ENCODE measurements at regions not wholly inside any gene's neighbourhood (a gene's known extent, or its start where the extent isn't known, plus 50 kb on each side); places are given as distances from the start of the nearest gene placed in this dataset.

DNA sequence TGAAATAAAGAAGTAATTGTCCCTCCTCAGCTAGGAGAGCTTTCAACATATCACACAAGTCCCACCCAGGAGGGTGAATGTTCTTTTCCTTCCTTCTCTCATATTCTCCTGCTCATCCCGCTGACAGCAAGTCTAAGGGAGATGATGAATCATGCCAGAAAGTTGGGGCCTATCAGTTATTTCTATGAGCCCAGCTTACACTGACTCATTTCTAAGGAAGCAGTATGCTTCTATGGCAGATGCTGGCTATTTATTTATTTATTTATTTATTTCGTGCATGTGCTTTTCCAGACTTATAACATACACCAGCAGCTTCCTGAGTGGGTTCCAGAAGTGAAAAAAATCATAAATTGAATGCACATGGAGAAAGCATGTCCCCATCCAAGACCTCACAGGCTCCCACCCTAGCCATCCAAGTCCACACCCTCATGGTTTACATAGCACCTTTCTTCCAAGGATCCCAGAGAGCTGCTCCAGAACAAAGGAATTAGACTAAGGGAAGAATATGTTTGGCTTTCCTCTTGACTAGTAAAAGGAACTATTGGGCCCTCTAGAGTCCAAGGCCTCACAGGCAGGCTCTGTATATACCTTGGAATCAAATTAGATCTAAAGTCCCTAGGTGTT lies 1074.2 kb upstream of the ZEB2 start:
- H3K27me3 ChIP-seq (replicated peaks in 1 of 4; ENCODE audit: control extremely low read depth in 1 of 4, control insufficient read depth in 3 of 4, insufficient read depth in 4 of 4, low read length in 3 of 4), result no peaks in the 10 kb centered on the region
- H3K4me2 ChIP-seq (replicated peaks; ENCODE audit: low read depth, low read length, poor library complexity, severe bottlenecking), result peak overlapping the region; percentile 28
- ChIA-PET CTCF (no interaction called here), POLR2A (no interaction called here)
- no peak overlapping the region for H3K9ac ChIP-seq (ENCODE audit: low read length)
- no peak overlapping the region for H2AFZ ChIP-seq (ENCODE audit: insufficient read depth, low read depth, low read length, poor library complexity, severe bottlenecking)
- H3K27ac ChIP-seq (ENCODE audit: low read length in 2 of 2), result peak overlapping the region; percentile 8 to 48
- peak overlapping the region; percentile 42 for H3K27ac Mint-ChIP-seq
- WGBS (ENCODE audit: insufficient coverage), result no CpG with 5 or more reads among the region's 2 CpGs
- H3K36me3 ChIP-seq (replicated peaks in 1 of 2; ENCODE audit: control extremely low read depth in 1 of 2, control insufficient read depth in 1 of 2, extremely low read depth in 1 of 2, insufficient read depth in 2 of 2, low read length in 1 of 2), result no peaks in the 10 kb centered on the region
- peaks cover 25 to 29% of the 10 kb centered on the region in 2 donors for H3K4me1 ChIP-seq (ENCODE audit: control insufficient read depth in 2 of 2, insufficient read depth in 2 of 2, low read length in 2 of 2)
- no peak overlapping the region for H3K4me3 ChIP-seq (ENCODE audit: control extremely low read depth in 1 of 5, extremely low read depth in 1 of 5, insufficient read depth in 1 of 5, low read depth in 2 of 5, low read length in 4 of 5)
- DNase-seq (no peak), ATAC-seq (ENCODE audit: low read depth) (no peak)
- no peaks in the 10 kb centered on the region for H4K20me1 ChIP-seq (ENCODE audit: control insufficient read depth, insufficient read depth, low read length, poor library complexity, severe bottlenecking)
- H3K9me3 Mint-ChIP-seq (ENCODE audit: insufficient read depth), result no peaks in the 10 kb centered on the region
- H3K4me1 Mint-ChIP-seq, result peaks cover 62% of the 10 kb centered on the region
- TF ChIP-seq, protein P1, sequence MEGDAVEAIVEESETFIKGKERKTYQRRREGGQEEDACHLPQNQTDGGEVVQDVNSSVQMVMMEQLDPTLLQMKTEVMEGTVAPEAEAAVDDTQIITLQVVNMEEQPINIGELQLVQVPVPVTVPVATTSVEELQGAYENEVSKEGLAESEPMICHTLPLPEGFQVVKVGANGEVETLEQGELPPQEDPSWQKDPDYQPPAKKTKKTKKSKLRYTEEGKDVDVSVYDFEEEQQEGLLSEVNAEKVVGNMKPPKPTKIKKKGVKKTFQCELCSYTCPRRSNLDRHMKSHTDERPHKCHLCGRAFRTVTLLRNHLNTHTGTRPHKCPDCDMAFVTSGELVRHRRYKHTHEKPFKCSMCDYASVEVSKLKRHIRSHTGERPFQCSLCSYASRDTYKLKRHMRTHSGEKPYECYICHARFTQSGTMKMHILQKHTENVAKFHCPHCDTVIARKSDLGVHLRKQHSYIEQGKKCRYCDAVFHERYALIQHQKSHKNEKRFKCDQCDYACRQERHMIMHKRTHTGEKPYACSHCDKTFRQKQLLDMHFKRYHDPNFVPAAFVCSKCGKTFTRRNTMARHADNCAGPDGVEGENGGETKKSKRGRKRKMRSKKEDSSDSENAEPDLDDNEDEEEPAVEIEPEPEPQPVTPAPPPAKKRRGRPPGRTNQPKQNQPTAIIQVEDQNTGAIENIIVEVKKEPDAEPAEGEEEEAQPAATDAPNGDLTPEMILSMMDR (IDR thresholded peaks at IDR 0.05), result no peak
- TF ChIP-seq EZH2 (IDR thresholded peaks at IDR 0.05; ENCODE audit: borderline replicate concordance, insufficient read depth, low read depth, low read length, poor library complexity, severe bottlenecking), result no peak
- intact Hi-C loops (cut with micrococcal nuclease), result no loop called here
- peak overlapping the region; percentile 24 for H3K4me3 Mint-ChIP-seq
- no peaks in the 10 kb centered on the region for H3K27me3 Mint-ChIP-seq
- H3K79me2 ChIP-seq (ENCODE audit: control insufficient read depth, insufficient read depth, low read length), result no peaks in the 10 kb centered on the region
- no peaks in the 10 kb centered on the region for H3K9me3 ChIP-seq (ENCODE audit: control extremely low read depth in 1 of 3, control insufficient read depth in 2 of 3, insufficient read depth in 1 of 3, low read length in 2 of 3)

DNA sequence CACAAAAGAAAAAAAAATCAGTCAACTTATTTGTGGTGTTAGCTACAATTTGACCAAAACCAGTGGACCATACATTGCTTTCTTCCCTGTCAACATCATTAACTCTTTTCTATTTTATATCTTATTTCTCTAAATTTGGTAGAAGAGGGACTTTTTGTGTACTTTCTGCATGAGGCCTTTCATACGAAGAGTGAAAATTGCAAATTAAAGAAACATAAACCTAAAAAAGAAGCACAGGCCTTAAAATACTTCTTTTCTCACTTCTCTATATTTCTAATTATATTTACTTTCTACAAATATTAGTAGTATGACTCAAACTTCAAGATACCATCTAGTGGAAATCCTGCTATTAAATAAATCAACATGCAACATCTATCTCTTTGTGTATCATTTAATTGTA lies 1073.4 kb upstream of the ZEB2 start:
- Mint-ChIP-seq H3K27ac (no peak overlapping the region), H3K4me1 (peaks cover 61% of the 10 kb centered on the region), H3K4me3 (peak overlapping the region; percentile 36), H3K9me3 (ENCODE audit: insufficient read depth) (no peaks in the 10 kb centered on the region), H3K27me3 (no peaks in the 10 kb centered on the region)
- intact Hi-C loops (cut with micrococcal nuclease), result no loop called here
- Histone ChIP-seq H3K36me3 (replicated peaks in 1 of 2; ENCODE audit: control extremely low read depth in 1 of 2, control insufficient read depth in 1 of 2, extremely low read depth in 1 of 2, insufficient read depth in 2 of 2, low read length in 1 of 2) (no peaks in the 10 kb centered on the region), H2AFZ (ENCODE audit: insufficient read depth, low read depth, low read length, poor library complexity, severe bottlenecking) (peak overlapping the region; percentile 41), H3K27me3 (replicated peaks in 1 of 4; ENCODE audit: control extremely low read depth in 1 of 4, control insufficient read depth in 3 of 4, insufficient read depth in 4 of 4, low read length in 3 of 4) (no peaks in the 10 kb centered on the region), H3K27ac (ENCODE audit: low read length in 2 of 2) (peak overlapping the region; percentile 8 to 48), H3K4me1 (ENCODE audit: control insufficient read depth in 2 of 2, insufficient read depth in 2 of 2, low read length in 2 of 2) (peaks cover 25 to 29% of the 10 kb centered on the region in 2 donors), H3K79me2 (ENCODE audit: control insufficient read depth, insufficient read depth, low read length) (no peaks in the 10 kb centered on the region), H3K9ac (ENCODE audit: low read length) (peak overlapping the region; percentile 8), H3K9me3 (ENCODE audit: control extremely low read depth in 1 of 3, control insufficient read depth in 2 of 3, insufficient read depth in 1 of 3, low read length in 2 of 3) (no peaks in the 10 kb centered on the region), H3K4me3 (ENCODE audit: control extremely low read depth in 1 of 5, extremely low read depth in 1 of 5, insufficient read depth in 1 of 5, low read depth in 2 of 5, low read length in 4 of 5) (no peak overlapping the region), H4K20me1 (ENCODE audit: control insufficient read depth, insufficient read depth, low read length, poor library complexity, severe bottlenecking) (no peaks in the 10 kb centered on the region), H3K4me2 (replicated peaks; ENCODE audit: low read depth, low read length, poor library complexity, severe bottlenecking) (peak overlapping the region; percentile 28)
- CTCF ChIA-PET, result no interaction called here
- no peak for DNase-seq
- POLR2A ChIA-PET, result no interaction called here
- TF ChIP-seq EZH2 (IDR thresholded peaks at IDR 0.05; ENCODE audit: borderline replicate concordance, insufficient read depth, low read depth, low read length, poor library complexity, severe bottlenecking), result no peak
- TF ChIP-seq, protein P1 (IDR thresholded peaks at IDR 0.05), result no peak
- WGBS (ENCODE audit: insufficient coverage), result no CpG with 5 or more reads among the region's 1 CpG
- ATAC-seq (ENCODE audit: low read depth), result peak; percentile 14
